Activated naive CD4-positive, alpha-beta T cell treated with anti-CD3 and anti-CD28 coated beads for 36 hours (primary cell): ENCODE measurements at regions not wholly inside any gene's neighbourhood (a gene's known extent, or its start where the extent isn't known, plus 50 kb on each side); places are given as distances from the start of the nearest gene placed in this dataset.
A peak's percentile ranks its signal among the peaks of the same experiment; 100 is the strongest.

Experiments
- CTCF ChIA-PET: fragments of 350-600 bp; sonication (Branson Sonifier 250); formaldehyde crosslinking; loops from one replicate; lab custom pipeline; 2021; ENCODE audit warnings: antibody characterized with exemption; lab: Charles Lee
- DNase-seq: peaks from one replicate; pipeline ENCODE4 v3.0.0-alpha.2; 2020
- H3K27ac Mint-ChIP-seq: one replicate; pipeline ENCODE4 v1.8.0; 2021; ENCODE audit warnings: mild to moderate bottlenecking, mixed read lengths
- H3K27me3 Mint-ChIP-seq: one replicate; pipeline ENCODE4 v1.8.0; 2021; ENCODE audit warnings: low read depth, mixed read lengths
- H3K36me3 Mint-ChIP-seq: one replicate; pipeline ENCODE4 v1.8.0; 2021; ENCODE audit warnings: low read depth, mixed read lengths
- H3K4me1 Mint-ChIP-seq: one replicate; pipeline ENCODE4 v1.8.0; 2021; ENCODE audit warnings: low read depth, mixed read lengths
- H3K4me3 Mint-ChIP-seq: one replicate; pipeline ENCODE4 v1.8.0; 2021; ENCODE audit warnings: mild to moderate bottlenecking, moderate library complexity, mixed read lengths
- H3K9me3 Mint-ChIP-seq: one replicate; pipeline ENCODE4 v1.8.0; 2021; ENCODE audit warnings: mixed read lengths
- intact Hi-C: fragments of 100-400 bp; cut with micrococcal nuclease; formaldehyde crosslinking; loops from one replicate; pipeline ENCODE4 v1.15.1; 2023

DNA sequence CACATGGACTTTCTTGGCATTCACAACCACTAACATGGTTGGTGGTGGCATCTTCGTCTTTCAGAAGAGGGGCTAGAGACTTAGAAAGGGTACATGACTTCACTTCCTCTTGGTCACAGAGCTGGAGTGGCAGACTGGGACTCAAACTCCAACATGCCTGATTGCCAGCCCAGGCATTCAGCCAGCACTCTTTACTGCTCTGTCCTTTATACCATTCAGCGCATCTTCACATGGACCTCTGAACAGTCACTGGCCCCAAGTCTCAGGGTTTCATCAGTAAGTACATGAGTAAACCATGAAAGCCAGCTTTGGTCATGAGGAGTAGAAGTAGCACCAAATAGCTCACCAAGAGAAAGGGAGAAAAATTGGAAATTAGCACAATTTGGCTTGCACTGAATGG lies 148.4 kb upstream of the KLF14 start:
- Mint-ChIP-seq H3K4me3 (no peak overlapping the region), H3K27me3 (no peaks in the 10 kb centered on the region), H3K9me3 (no peaks in the 10 kb centered on the region), H3K4me1 (peaks cover 40% of the 10 kb centered on the region), H3K27ac (peak overlapping the region; percentile 73), H3K36me3 (peaks cover 62% of the 10 kb centered on the region)
- CTCF ChIA-PET = interaction anchor here (0.8 to 1.5 kb wide), 4 partner anchors 9 to 158 kb away, joined by 3 to 7 read pairs (median 4); no protein-coding TSS in a partner anchor
- intact Hi-C loops = no loop called here
- DNase-seq = no peak

DNA sequence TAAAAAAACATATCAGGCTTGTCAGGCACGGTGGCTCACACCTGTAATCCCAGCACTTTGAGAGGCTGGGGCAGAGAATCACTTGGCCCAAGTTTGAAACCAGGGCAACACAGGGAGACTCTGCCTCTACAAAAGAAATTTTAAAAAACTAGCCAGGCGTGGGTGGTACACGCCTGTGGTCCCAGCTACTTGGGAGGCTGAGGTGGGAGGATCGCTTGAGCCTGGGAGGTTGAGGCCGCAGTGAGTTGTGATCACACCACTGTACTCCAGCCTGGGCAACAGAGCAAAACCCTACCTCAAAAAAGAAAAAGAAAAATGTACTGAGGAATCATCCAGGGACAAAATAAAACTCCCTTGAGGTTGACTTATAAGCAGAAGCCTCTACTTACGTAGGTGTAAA lies 149.9 kb upstream of the KLF14 start:
- Mint-ChIP-seq H3K9me3 (no peaks in the 10 kb centered on the region), H3K4me1 (peaks cover 47% of the 10 kb centered on the region), H3K4me3 (no peak overlapping the region), H3K36me3 (peaks cover 69% of the 10 kb centered on the region), H3K27me3 (no peaks in the 10 kb centered on the region), H3K27ac (no peak overlapping the region)
- CTCF ChIA-PET = no interaction called here
- no peak for DNase-seq
- intact Hi-C loops = no loop called here

DNA sequence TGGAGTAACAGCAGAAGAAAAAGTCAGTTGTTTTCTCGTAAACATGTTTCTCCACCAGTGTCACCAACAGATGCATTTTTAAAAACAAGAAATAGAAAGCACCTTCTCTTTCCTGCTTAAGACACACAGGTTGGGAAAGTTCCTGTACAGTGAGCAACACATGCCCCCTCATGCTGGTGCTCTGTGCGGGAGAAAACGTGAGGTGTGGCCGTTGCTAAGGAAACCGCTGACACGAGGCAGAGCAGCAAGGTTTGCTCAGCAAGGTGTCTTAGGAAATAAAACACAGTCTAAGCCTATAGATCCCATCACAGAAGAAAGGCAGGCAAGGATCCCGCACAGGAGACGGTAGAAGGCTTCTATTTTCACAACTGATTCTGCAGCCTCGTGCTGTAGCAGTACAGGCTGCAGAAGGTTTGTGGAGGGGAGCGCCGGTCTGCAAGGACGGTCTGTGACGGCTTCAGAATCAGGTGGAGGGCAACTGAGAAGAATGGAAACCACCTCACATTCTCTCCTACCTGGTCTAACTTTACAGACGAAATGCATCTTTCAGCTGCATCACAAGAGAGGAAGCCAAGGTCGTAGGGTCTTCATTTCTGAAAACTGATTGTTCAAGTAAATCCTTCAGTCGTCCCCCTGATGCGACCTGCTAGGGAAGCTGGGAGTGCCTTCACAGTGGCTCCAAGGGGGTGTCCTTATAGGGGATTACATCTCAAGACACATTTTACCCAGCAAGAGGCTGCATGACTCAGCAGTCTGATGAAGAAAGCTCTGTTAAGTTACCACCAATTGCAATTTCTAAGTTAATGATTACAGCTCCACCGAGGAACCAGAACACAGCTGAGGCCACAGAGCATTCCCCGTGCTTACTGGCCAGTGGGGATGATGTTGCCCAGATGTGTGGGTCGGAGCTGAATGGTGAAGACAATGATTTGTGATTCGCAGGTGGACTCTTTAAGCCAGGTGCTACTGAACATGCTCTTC lies 150.7 kb upstream of the KLF14 start:
- CTCF ChIA-PET = interaction anchor here (1.0 to 1.6 kb wide), 4 partner anchors 10 to 156 kb away, joined by 3 to 11 read pairs (median 4); no protein-coding TSS in a partner anchor
- DNase-seq = no peak
- H3K4me3 Mint-ChIP-seq = no peak overlapping the region
- H3K27me3 Mint-ChIP-seq = no peaks in the 10 kb centered on the region
- peaks cover 45% of the 10 kb centered on the region for H3K4me1 Mint-ChIP-seq
- H3K27ac Mint-ChIP-seq = peak overlapping the region; percentile 71
- intact Hi-C loops = no loop called here
- H3K36me3 Mint-ChIP-seq = peaks cover 63% of the 10 kb centered on the region
- H3K9me3 Mint-ChIP-seq = no peaks in the 10 kb centered on the region

DNA sequence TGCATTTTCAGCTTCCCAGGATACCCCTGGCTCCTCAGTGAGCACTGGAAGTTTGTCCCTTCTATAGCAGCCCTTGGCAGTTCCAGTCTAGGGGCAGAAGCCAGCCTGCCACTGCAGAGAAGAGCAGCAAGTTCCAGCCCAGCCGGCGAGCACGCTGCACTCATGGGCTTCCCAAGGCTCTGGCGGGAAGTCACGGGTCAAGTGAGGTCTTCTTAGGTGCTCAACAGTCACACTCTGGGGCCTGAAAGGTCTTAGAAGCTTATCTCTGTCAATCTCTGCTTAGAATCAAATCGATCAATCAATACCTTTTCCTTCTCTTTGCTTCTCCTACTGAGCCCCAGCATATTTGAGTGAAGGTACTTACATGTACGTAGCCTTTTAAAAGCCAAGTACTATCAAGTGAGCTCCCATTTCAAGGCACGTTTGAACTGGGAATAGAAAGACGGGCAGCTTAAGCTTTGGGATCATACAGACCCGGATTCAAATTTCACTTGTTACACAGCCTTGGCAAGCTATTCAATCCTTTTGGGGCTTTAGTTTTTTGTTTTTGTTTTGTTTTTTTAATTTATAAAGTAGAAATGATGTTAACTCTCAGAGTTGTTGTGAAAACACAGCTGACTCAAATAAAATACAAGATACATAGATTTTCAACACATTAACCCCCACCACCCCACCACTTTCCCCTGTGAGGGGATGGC lies 152.6 kb upstream of the KLF14 start:
- Mint-ChIP-seq H3K4me1 (peaks cover 53% of the 10 kb centered on the region), H3K27ac (peak overlapping the region; percentile 67), H3K4me3 (no peak overlapping the region), H3K36me3 (peaks cover 68% of the 10 kb centered on the region), H3K9me3 (no peaks in the 10 kb centered on the region), H3K27me3 (no peaks in the 10 kb centered on the region)
- CTCF ChIA-PET = interaction anchor here (1.0 to 1.6 kb wide), 4 partner anchors 8 to 13 kb away, joined by 3 to 11 read pairs (median 4); no protein-coding TSS in a partner anchor
- intact Hi-C loops = no loop called here
- DNase-seq = no peak

DNA sequence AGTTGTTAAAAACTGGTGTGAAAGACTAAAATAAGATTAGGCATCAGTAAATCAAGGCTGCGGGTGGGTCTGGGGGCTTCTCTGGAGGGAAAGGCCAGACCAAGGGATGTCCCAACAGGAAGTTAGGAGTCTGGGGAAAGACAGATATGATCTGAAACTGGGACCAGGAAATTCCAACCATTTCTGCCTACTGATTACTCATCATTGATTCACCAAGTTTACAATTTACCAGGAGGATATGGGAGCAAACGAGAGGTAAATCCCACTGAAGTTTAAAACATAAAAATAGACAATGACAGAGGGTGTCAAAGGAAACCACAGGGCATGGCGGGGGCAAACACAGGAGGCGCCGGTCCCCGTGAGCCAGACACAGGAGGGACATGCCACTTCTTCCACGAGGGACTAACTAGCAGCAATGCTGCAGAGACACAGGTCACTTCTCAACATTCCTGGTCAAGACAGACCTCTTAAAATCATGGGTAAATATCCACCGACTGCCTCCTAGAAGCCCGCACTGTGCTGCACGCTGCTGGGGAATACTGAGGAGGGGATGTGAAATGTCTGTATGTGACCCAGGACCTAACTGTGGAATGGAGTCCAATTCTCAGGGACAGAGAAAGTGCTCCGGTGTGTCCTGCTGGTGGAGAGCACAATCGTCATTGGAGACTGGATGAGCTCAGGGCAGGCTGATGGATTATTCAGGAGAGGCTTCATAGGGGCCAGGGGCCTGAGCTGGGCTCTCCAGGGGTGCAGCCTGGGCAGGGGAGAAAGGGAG lies 153.4 kb upstream of the KLF14 start:
- Mint-ChIP-seq H3K27ac (peak overlapping the region; percentile 67), H3K27me3 (no peaks in the 10 kb centered on the region), H3K4me3 (no peak overlapping the region), H3K9me3 (no peaks in the 10 kb centered on the region), H3K36me3 (peaks cover 61% of the 10 kb centered on the region), H3K4me1 (peaks cover 48% of the 10 kb centered on the region)
- CTCF ChIA-PET = interaction anchor here (0.5 kb wide), 1 partner anchor 451 kb away, joined by 3 read pairs; no protein-coding TSS in a partner anchor
- DNase-seq = no peak
- intact Hi-C loops = no loop called here

DNA sequence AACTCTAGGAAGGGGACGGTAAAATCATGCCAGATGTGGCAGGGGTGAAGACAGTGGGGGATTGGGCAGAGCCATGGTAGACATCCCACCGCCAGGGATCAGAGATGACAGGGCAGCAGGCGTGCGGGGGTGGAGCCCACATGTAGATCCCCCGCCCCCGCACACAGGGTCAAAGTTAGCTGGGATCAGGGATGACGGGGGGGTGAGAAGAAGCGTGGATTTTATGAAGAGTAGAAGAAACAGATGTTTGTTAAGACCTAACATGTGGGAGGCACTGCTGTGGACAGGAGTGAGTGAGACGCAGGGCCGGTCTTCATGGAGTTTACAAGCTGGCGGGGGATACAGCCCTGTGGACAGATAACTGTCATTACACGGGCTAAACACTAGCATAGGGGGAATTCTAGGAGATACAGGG lies 154.0 kb upstream of the KLF14 start:
- Mint-ChIP-seq H3K4me3 (no peak overlapping the region), H3K36me3 (peaks cover 59% of the 10 kb centered on the region), H3K4me1 (peaks cover 50% of the 10 kb centered on the region)

DNA sequence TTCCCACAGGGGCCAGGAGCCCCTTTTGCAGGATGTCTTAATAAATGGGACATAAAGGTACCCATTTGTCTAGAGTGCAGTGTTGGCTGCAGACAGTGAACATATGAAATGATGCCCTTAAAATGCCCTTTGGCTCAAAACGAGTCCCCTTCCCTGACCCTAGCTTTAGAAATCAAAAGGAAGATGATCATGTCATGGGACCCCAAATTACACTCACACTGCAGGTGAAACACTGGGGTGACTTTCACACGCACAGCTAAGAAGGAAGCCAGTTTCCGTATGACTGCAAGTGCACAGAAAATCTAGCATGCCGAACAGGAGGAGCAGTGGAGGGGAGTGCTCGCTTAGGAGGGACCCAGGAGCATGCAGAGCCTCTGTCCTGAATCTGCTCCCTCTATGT lies 154.5 kb upstream of the KLF14 start:
- no peak for DNase-seq
- Mint-ChIP-seq H3K4me3 (no peak overlapping the region), H3K9me3 (no peaks in the 10 kb centered on the region), H3K27me3 (no peaks in the 10 kb centered on the region), H3K27ac (peak overlapping the region; percentile 67), H3K4me1 (peaks cover 51% of the 10 kb centered on the region), H3K36me3 (peaks cover 57% of the 10 kb centered on the region)
- CTCF ChIA-PET = interaction anchor here (1.8 kb wide), 1 partner anchor 9 kb away, joined by 11 read pairs; no protein-coding TSS in a partner anchor
- intact Hi-C loops = no loop called here

More for the DNA sequence above, 154.0 kb upstream of the KLF14 start:
- no peak for DNase-seq
- H3K27ac Mint-ChIP-seq = peak overlapping the region; percentile 67
- CTCF ChIA-PET = interaction anchor here (0.5 to 1.8 kb wide), 2 partner anchors 9 to 452 kb away, joined by 3 to 11 read pairs; no protein-coding TSS in a partner anchor
- H3K9me3 Mint-ChIP-seq = no peaks in the 10 kb centered on the region
- intact Hi-C loops = no loop called here
- H3K27me3 Mint-ChIP-seq = no peaks in the 10 kb centered on the region

DNA sequence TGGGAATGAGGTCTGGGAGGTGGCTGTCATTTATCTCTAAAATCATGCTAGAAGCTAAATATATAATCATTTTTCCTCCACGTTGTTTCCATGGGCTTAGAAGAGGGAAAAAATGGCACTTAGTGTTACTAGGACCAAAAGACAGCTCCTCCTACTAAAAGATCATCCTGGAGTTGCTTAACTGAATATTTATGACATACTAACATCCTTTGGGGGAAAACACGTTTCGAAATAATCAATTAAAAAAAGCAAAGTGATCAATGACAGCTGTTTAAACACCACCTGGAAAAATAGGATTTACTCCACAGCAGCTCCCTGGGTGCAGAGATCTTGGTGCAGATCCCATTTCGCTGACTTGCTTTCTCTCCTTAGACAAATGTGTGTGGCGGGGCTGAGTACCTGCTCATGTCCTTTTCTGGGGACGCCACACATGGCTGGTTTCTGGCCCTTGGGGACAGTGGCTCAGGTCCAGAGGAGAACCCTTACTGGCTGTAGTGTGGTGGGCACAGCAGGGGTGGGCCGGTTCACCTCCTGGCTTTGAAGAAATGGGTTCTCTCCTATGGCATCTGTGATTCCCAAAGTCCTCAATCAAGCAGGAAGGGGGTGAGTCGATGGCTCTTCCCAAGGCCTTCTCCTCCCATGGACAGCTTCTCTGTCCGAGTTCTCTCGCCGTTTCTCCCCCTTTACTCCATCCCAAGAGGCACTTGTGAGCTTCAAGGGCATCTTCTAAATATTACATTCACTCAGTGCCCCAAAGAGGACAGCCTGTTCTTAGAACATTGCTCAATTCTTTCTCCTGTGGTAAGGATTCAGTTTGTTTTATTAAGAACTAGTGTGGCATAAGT lies 156.4 kb upstream of the KLF14 start:
- Mint-ChIP-seq H3K27ac (no peak overlapping the region), H3K4me1 (peaks cover 66% of the 10 kb centered on the region), H3K4me3 (no peak overlapping the region), H3K9me3 (no peaks in the 10 kb centered on the region), H3K36me3 (peaks cover 62% of the 10 kb centered on the region), H3K27me3 (no peaks in the 10 kb centered on the region)
- intact Hi-C loops = no loop called here
- CTCF ChIA-PET = interaction anchor here (1.2 kb wide), 1 partner anchor 150 kb away, joined by 4 read pairs; no protein-coding TSS in a partner anchor
- DNase-seq = no peak

DNA sequence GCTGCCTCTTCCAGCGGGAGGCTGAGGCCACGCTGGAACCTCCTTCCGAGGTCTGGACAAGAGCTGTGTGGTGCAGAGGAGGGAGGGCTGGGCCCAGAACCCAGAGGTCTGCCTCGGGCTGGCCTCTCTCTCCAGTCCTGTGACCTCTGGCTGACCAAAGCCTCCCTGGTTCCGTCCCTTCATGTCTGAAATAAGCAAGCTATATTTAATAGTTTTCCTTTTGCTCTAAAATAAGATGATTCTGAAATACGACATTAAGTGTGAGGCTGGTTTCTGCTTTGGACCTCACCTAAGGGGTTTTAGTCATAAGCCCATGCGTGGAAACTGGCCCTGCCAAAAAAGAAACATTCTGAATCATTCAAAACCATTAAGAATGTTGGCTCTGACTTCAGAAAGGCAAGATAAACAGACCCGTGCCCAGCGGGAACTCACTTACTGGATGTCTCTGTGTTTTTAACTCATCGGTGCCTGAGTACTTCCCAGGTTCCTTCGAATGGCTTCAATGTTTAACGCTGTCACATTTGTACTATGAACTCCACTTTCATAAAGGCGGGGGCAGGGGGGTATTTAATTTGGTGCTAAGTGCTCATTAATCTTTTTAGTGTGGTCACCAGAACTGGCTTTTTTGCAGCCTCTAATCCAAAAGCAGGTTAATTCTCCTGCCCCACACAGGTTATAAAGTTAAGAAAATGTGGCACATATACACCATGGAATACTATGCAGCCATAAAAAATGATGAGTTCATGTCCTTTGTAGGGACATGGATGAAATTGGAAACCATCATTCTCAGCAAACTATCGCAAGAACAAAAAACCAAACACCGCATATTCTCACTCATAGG lies 157.5 kb upstream of the KLF14 start:
- Mint-ChIP-seq H3K4me1 (peaks cover 75% of the 10 kb centered on the region), H3K9me3 (no peaks in the 10 kb centered on the region), H3K27me3 (no peaks in the 10 kb centered on the region), H3K27ac (no peak overlapping the region), H3K4me3 (no peak overlapping the region), H3K36me3 (peaks cover 71% of the 10 kb centered on the region)
- intact Hi-C loops = no loop called here
- CTCF ChIA-PET = no interaction called here
- DNase-seq = no peak

DNA sequence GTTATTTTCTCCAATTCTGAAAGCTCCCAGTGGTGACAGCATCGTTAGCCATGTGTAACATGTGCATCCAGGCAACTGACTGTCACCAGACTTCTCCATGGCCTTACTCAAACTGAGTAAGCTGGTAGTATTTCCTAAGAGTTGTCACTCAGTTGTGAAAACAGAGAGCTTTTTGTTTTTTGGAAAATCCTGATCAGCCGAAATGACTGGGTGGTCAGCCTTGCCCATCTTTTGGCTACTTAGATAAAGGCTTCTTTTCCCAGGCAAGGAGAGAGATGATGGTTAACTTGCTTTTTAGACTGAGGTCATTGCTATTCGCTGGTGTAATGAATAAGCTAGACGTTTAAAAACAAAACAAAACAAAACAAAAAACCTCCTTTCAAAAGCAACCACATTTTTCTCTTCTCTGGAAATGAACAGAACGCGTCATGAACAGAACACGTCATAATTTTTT lies 159.5 kb upstream of the KLF14 start:
- Mint-ChIP-seq H3K27ac (peak overlapping the region; percentile 85), H3K4me3 (no peak overlapping the region), H3K36me3 (peaks cover 70% of the 10 kb centered on the region), H3K9me3 (no peaks in the 10 kb centered on the region), H3K4me1 (peaks cover 75% of the 10 kb centered on the region), H3K27me3 (no peaks in the 10 kb centered on the region)
- CTCF ChIA-PET = interaction anchor here (0.7 to 0.9 kb wide), 2 partner anchors 16 to 21 kb away, joined by 3 read pairs; no protein-coding TSS in a partner anchor
- DNase-seq = no peak
- intact Hi-C loops = no loop called here
